ENCODE measurements at regions not wholly inside any gene's neighbourhood (a gene's known extent, or its start where the extent isn't known, plus 50 kb on each side); places are given as distances from the start of the nearest gene placed in this dataset.

DNA sequence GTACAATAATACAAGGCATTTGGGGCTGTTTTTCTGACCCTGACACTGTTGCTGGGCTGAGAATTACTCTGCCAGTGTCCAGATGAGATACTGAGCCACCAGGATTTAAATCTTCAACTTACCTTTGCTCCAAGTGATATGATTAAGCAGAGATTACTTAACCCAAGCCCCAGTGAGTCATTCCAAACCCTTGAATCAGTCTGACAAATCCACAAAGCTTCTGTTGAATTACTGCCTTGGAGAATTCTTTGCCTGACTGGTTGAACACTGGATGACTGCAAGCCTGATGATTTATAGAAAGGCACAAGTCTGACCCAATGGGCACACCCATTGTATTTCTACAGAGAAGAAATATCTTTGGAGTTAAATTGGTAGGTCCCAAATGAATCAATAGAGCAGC lies 88.2 kb upstream of the TSC22D2 start:
- Histone ChIP-seq H3K36me3 (ENCODE audit: low read depth) (no peaks in the 10 kb centered on the region), H3K4me3 (no peak overlapping the region), H3K4me1 (ENCODE audit: low read depth) (no peaks in the 10 kb centered on the region), H3K9me3 (no peaks in the 10 kb centered on the region)
- peak; percentile 95 for ATAC-seq
- DNase-seq, result no peak
- TF ChIP-seq, protein P1, sequence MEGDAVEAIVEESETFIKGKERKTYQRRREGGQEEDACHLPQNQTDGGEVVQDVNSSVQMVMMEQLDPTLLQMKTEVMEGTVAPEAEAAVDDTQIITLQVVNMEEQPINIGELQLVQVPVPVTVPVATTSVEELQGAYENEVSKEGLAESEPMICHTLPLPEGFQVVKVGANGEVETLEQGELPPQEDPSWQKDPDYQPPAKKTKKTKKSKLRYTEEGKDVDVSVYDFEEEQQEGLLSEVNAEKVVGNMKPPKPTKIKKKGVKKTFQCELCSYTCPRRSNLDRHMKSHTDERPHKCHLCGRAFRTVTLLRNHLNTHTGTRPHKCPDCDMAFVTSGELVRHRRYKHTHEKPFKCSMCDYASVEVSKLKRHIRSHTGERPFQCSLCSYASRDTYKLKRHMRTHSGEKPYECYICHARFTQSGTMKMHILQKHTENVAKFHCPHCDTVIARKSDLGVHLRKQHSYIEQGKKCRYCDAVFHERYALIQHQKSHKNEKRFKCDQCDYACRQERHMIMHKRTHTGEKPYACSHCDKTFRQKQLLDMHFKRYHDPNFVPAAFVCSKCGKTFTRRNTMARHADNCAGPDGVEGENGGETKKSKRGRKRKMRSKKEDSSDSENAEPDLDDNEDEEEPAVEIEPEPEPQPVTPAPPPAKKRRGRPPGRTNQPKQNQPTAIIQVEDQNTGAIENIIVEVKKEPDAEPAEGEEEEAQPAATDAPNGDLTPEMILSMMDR (IDR thresholded peaks at IDR 0.05), result no peak
- intact Hi-C loops (cut with DNase I, micrococcal nuclease), result no loop called here

DNA sequence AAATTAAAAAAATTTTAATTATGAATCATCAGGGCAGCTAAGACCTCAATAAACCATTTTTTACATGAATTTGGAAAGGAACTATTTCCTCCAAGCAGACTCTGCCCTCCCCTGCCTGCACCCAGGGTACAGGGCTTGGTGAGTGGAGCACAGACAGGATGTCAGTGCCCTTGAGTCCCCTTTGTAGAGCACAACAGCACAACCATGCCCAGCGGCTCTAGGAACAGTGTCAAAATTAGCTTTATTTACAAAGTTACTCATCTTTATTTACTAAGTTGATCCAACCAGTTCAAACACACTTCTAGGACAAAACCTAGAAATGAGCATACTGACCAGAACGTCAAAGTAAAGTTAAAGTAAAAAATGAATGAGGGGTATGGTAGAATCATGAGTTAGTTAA lies 90.6 kb upstream of the TSC22D2 start:
- H3K36me3 ChIP-seq (ENCODE audit: low read depth), result no peaks in the 10 kb centered on the region
- intact Hi-C loops (cut with DNase I, micrococcal nuclease), result no loop called here
- TF ChIP-seq, protein P1 (IDR thresholded peaks at IDR 0.05), result no peak
- H3K4me1 ChIP-seq (ENCODE audit: low read depth), result peaks cover 3% of the 10 kb centered on the region
- ATAC-seq, result no peak
- DNase-seq, result no peak
- no peak overlapping the region for H3K4me3 ChIP-seq
- H3K9me3 ChIP-seq, result no peaks in the 10 kb centered on the region

DNA sequence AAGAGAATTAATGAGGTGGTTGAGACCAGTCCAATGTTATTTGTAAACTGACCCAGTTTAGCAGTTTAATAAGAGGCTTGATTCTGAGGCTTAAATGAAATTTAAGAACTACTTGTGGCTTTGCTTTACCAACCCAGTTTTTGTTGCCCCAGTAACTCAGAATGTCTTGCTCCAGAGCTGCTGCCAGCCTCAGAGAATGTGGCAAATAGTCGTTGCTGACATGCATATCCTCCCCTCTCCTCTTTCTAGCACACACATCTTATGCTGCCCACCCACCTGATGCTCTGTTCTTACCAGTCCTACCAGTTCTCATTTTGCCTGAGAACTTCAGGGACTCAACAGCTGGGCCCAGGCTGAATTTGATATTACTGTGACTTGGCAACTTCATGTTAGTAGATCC lies 92.4 kb upstream of the TSC22D2 start:
- DNase-seq (no peak), ATAC-seq (no peak)
- intact Hi-C loops (cut with DNase I, micrococcal nuclease), result no loop called here
- Histone ChIP-seq H3K4me3 (no peak overlapping the region), H3K36me3 (ENCODE audit: low read depth) (no peaks in the 10 kb centered on the region), H3K4me1 (ENCODE audit: low read depth) (peaks cover 3% of the 10 kb centered on the region), H3K9me3 (no peaks in the 10 kb centered on the region)
- TF ChIP-seq, protein P1 (IDR thresholded peaks at IDR 0.05), result no peak

DNA sequence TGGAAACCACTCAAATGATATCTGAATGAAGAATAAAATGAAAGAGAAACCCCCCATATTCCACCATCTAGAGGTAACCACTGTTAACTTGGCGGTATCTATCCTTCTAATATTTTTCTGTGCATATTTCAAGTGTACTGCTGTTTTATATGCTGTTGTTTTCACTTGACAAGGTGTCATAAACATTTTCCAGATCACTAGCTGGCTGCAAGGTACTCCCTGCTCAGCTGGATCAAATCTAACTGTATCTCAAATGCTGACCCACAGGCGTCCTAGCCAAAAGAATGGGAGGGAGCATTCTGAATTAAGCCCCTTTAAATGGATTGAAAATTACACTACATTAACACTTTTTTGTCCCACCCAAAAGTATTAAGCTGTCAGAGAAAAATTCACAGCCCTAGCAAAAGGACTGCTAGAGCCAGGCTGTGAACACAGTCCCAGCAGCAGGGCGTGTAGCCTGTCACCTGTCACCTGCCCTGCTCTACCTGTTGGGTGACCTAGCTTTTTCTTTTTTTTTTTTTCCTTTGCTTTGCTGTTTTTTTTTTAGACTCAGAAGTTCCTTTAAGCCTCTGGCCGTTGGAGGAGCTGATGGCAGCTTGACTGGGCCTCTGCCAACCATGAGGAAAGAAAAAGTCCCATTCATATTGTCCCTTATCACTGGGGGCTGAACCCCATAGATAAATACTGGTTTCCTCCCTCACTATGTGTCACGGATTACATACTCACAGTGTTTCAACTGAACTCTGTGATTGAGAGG lies 93.7 kb upstream of the TSC22D2 start:
- no peak overlapping the region for H3K4me3 ChIP-seq
- H3K36me3 ChIP-seq (ENCODE audit: low read depth), result no peaks in the 10 kb centered on the region
- DNase-seq (peak; percentile 62 to 72 (median 70)), ATAC-seq (peak; percentile 95)
- peaks cover 3% of the 10 kb centered on the region for H3K4me1 ChIP-seq (ENCODE audit: low read depth)
- TF ChIP-seq, protein P1 (IDR thresholded peaks at IDR 0.05), result no peak
- intact Hi-C loops (cut with DNase I, micrococcal nuclease), result no loop called here
- no peaks in the 10 kb centered on the region for H3K9me3 ChIP-seq

DNA sequence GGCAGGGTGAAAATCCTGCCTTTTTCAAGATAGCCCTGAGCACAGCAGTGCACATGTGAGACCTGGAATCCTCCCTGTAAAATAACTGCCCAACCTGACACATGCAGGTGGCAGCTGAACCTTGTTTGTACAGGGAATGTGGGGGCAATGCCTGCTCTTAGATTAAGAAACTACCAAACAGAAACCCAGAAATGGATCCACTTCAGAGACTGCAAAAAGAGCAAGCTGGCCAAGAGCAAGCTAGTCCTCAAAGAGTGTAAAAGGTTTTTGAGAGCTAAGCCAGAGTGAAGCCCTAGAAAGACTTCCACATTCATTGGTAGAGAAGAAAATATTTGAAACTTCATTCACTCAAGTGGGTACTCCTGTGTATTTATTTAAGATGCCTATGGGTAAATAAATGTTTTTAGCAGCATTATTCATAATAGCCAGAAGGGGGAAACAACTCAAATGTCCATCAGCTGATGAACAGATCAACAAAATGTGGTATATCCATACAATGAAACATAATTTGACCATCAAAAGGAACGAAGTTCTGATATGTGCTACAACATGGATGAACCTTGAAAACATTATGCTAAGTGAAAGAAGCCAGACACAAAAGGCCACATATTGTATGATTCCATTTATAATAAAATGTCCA lies 96.0 kb upstream of the TSC22D2 start:
- no peak overlapping the region for H3K4me3 ChIP-seq
- no peaks in the 10 kb centered on the region for H3K36me3 ChIP-seq (ENCODE audit: low read depth)
- peaks cover 12% of the 10 kb centered on the region for H3K4me1 ChIP-seq (ENCODE audit: low read depth)
- no peaks in the 10 kb centered on the region for H3K9me3 ChIP-seq
- TF ChIP-seq, protein P1 (IDR thresholded peaks at IDR 0.05), result no peak
- DNase-seq (no peak), ATAC-seq (no peak)
- intact Hi-C loops (cut with DNase I, micrococcal nuclease), result no loop called here
